Astrocyte (in vitro differentiated cells and primary cell): ENCODE measurements at regions not wholly inside any gene's neighbourhood (a gene's known extent, or its start where the extent isn't known, plus 50 kb on each side); places are given as distances from the start of the nearest gene placed in this dataset.

Experiments used
- CTCF ChIP-seq: IDR thresholded peaks from 2 replicates; pipeline ENCODE4 v1.5.1; 2011; ENCODE audit warnings: low read depth, mild to moderate bottlenecking, inconsistent platforms, low read length, moderate library complexity; ENCODE audit not compliant: insufficient read depth
- EZH2 ChIP-seq: IDR thresholded peaks from 2 replicates; pipeline ENCODE4 v1.6.1; 2012; ENCODE audit warnings: mild to moderate bottlenecking, low read length, inconsistent platforms; ENCODE audit not compliant: insufficient read depth

- TF ChIP-seq CTCF (no peak), EZH2 (no peak)
Observed at GRCh38 chr3:124256156-124256555, 264.2 kb upstream of the ROPN1 start.
